HG02759 (cell line): ENCODE measurements at regions not wholly inside any gene's neighbourhood (a gene's known extent, or its start where the extent isn't known, plus 50 kb on each side); places are given as distances from the start of the nearest gene placed in this dataset.

ENCODE experiments used
- ATAC-seq: cut with Tn5 transposase; IDR thresholded peaks from one replicate; pipeline ENCODE4 v1.9.1; 2021; ENCODE audit warnings: mild to moderate bottlenecking, moderate library complexity; ENCODE audit not compliant: unreplicated experiment

GRCh38 chr22:49079743-49080500, 747.8 kb downstream of the BRD1 start:
- no peak for ATAC-seq

- no peak for ATAC-seq
Observed at GRCh38 chr22:49079027-49079725, 748.5 kb downstream of the BRD1 start.

- no peak for ATAC-seq
Observed at GRCh38 chr22:49078076-49078710, 749.5 kb downstream of the BRD1 start.

GRCh38 chr22:49077586-49077985, 750.1 kb downstream of the BRD1 start:
- ATAC-seq = no peak

GRCh38 chr22:49077036-49077393, 750.7 kb downstream of the BRD1 start:
- no peak for ATAC-seq

GRCh38 chr22:49076300-49077035, 751.2 kb downstream of the BRD1 start:
- ATAC-seq = no peak

- ATAC-seq = no peak
Observed at GRCh38 chr22:49075150-49075549, 752.5 kb downstream of the BRD1 start.

GRCh38 chr22:49073873-49074417, 753.7 kb downstream of the BRD1 start:
- no peak for ATAC-seq

- no peak for ATAC-seq
Observed at GRCh38 chr22:49072996-49073645, 754.6 kb downstream of the BRD1 start.

GRCh38 chr22:49070501-49070900, 757.2 kb downstream of the BRD1 start:
- ATAC-seq = no peak

- no peak for ATAC-seq
Observed at GRCh38 chr22:49068861-49069500, 758.7 kb downstream of the BRD1 start.

- ATAC-seq = no peak
Observed at GRCh38 chr22:49067504-49067903, 760.2 kb downstream of the BRD1 start.

GRCh38 chr22:49066619-49067018, 761.1 kb downstream of the BRD1 start:
- ATAC-seq = no peak

GRCh38 chr22:49064836-49065235, 762.8 kb downstream of the BRD1 start:
- ATAC-seq = no peak

GRCh38 chr22:49063545-49063890, 764.2 kb downstream of the BRD1 start:
- no peak for ATAC-seq

GRCh38 chr22:49062802-49063544, 764.7 kb downstream of the BRD1 start:
- ATAC-seq = no peak

GRCh38 chr22:49062155-49062801, 765.4 kb downstream of the BRD1 start:
- ATAC-seq = no peak

GRCh38 chr22:49057910-49058309, 769.8 kb downstream of the BRD1 start:
- no peak for ATAC-seq

GRCh38 chr22:49056301-49056700, 771.4 kb downstream of the BRD1 start:
- ATAC-seq = no peak
